ENCODE measurements at regions not wholly inside any gene's neighbourhood (a gene's known extent, or its start where the extent isn't known, plus 50 kb on each side); places are given as distances from the start of the nearest gene placed in this dataset.

DNA sequence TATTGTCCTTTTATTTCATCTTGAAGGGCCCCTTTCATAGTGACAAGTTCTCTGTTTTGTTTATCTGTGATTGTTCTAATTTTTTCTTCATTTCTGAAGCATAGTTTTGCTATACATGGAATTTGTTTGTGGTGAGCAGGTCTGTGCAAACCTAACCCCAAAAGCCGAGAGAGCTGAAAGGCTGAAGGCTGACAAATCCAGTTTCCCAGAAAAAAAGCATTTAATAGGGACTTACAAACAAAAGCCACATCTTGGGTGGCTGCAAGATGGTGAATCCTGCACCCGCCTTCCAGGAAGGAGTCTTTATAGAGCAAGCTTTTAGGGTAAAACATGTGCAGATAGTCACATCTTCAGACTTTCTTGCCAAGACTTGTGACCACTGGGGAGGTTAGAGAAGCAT is 473.4 kb upstream of the TRIB2 start:
- CTCF ChIA-PET: no interaction called here
- TF ChIP-seq FOS (IDR thresholded peaks at IDR 0.05; ENCODE audit: borderline replicate concordance, insufficient read depth, low read length): no peak
- TF ChIP-seq, protein P1, sequence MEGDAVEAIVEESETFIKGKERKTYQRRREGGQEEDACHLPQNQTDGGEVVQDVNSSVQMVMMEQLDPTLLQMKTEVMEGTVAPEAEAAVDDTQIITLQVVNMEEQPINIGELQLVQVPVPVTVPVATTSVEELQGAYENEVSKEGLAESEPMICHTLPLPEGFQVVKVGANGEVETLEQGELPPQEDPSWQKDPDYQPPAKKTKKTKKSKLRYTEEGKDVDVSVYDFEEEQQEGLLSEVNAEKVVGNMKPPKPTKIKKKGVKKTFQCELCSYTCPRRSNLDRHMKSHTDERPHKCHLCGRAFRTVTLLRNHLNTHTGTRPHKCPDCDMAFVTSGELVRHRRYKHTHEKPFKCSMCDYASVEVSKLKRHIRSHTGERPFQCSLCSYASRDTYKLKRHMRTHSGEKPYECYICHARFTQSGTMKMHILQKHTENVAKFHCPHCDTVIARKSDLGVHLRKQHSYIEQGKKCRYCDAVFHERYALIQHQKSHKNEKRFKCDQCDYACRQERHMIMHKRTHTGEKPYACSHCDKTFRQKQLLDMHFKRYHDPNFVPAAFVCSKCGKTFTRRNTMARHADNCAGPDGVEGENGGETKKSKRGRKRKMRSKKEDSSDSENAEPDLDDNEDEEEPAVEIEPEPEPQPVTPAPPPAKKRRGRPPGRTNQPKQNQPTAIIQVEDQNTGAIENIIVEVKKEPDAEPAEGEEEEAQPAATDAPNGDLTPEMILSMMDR (IDR thresholded peaks at IDR 0.05; ENCODE audit: extremely low read depth in 1 of 2, insufficient read depth in 1 of 2, low read depth in 1 of 2, low read length in 2 of 2): no peak
- TF ChIP-seq JUN (IDR thresholded peaks at IDR 0.05; ENCODE audit: borderline replicate concordance, insufficient read depth, insufficient read length, low read depth): no peak
- TF ChIP-seq POLR2A (IDR thresholded peaks at IDR 0.05; ENCODE audit: low read depth, low read length): no peak
- no peak for TF ChIP-seq MYC (IDR thresholded peaks at IDR 0.05; ENCODE audit: low read depth, low read length)
- no peak for TF ChIP-seq EZH2 (IDR thresholded peaks at IDR 0.05; ENCODE audit: borderline replicate concordance, low read depth, low read length, severe bottlenecking)
- TF ChIP-seq, protein P2, sequence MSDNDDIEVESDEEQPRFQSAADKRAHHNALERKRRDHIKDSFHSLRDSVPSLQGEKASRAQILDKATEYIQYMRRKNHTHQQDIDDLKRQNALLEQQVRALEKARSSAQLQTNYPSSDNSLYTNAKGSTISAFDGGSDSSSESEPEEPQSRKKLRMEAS (IDR thresholded peaks at IDR 0.05; ENCODE audit: insufficient read depth, insufficient read length): no peak
- no peak for TF ChIP-seq POLR2AphosphoS5 (IDR thresholded peaks at IDR 0.05; ENCODE audit: insufficient read depth, low read depth, low read length)
- TF ChIP-seq GATA2 (IDR thresholded peaks at IDR 0.05; ENCODE audit: insufficient read depth, insufficient read length, low read depth, low read length): no peak

More for the DNA sequence above, 473.4 kb upstream of the TRIB2 start:
- dilution Hi-C loops (cut with MboI; ENCODE audit: extremely low pct_ligation_motif_present, low sequenced_read_pairs): no loop called here
- Histone ChIP-seq H4K20me1 (replicated peaks; ENCODE audit: control insufficient read depth, extremely low read depth, insufficient read depth, low read length) (no peaks in the 10 kb centered on the region), H3K4me1 (ENCODE audit: control insufficient read depth, extremely low read depth, insufficient read depth, low read length) (no peaks in the 10 kb centered on the region), H3K9me1 (replicated peaks; ENCODE audit: control insufficient read depth, extremely low read depth, insufficient read depth, low read length) (no peaks in the 10 kb centered on the region), H3K9ac (replicated peaks; ENCODE audit: extremely low read depth, insufficient read depth, low read length) (no peak overlapping the region), H3K36me3 (ENCODE audit: control insufficient read depth in 2 of 2, extremely low read depth in 1 of 2, insufficient read depth in 2 of 2, low read length in 2 of 2) (no peaks in the 10 kb centered on the region), H2AFZ (ENCODE audit: low read depth, low read length) (no peak overlapping the region), H3K4me2 (ENCODE audit: insufficient read depth, low read length) (no peak overlapping the region), H3K27ac (ENCODE audit: insufficient read depth, low read depth, low read length) (no peak overlapping the region), H3K79me2 (ENCODE audit: control insufficient read depth, insufficient read depth, low read length) (no peaks in the 10 kb centered on the region), H3K27me3 (ENCODE audit: control insufficient read depth in 2 of 2, insufficient read depth in 2 of 2, low read length in 2 of 2) (no peaks in the 10 kb centered on the region), H3K4me3 (replicated peaks in 1 of 3; ENCODE audit: insufficient read depth in 1 of 3, low read depth in 1 of 3, low read length in 3 of 3) (no peak overlapping the region), H3K9me3 (replicated peaks; ENCODE audit: control insufficient read depth, insufficient read depth, low read length) (no peaks in the 10 kb centered on the region)
- intact Hi-C loops (cut with micrococcal nuclease): no loop called here
- BruUV-seq (replicated peaks): no TSS peak
- POLR2A ChIA-PET: no interaction called here
- DNase-seq (ENCODE audit: low read depth, low spot score) (no peak), FAIRE-seq (no peak)

Measured in endothelial cell of umbilical vein (primary cell).